K562 (cell line): ENCODE measurements at regions not wholly inside any gene's neighbourhood (a gene's known extent, or its start where the extent isn't known, plus 50 kb on each side); places are given as distances from the start of the nearest gene placed in this dataset.

Source experiments
- ARID1B ChIP-seq: fragments of 450-650 bp; IDR thresholded peaks from 2 replicates; pipeline ENCODE4 v1.6.1; 2016; ENCODE audit warnings: antibody characterized with exemption, mild to moderate bottlenecking, inconsistent platforms
- CBX5 ChIP-seq: IDR thresholded peaks from 2 replicates; pipeline ENCODE4 v1.6.1; 2014; ENCODE audit warnings: low read depth, borderline replicate concordance
- DACH1 ChIP-seq: fragments of 450-650 bp; IDR thresholded peaks from 2 replicates; pipeline ENCODE4 v1.6.1; 2018; ENCODE audit not compliant: partially characterized antibody
- EZH2 ChIP-seq: IDR thresholded peaks from 2 replicates; pipeline ENCODE4 v1.6.1; 2012; ENCODE audit warnings: low read depth, mild to moderate bottlenecking, inconsistent platforms, low read length, borderline replicate concordance
- MTA1 ChIP-seq: fragments of 450-650 bp; IDR thresholded peaks from 2 replicates; pipeline ENCODE4 v1.6.1; 2017; ENCODE audit warnings: borderline replicate concordance
- MTA3 ChIP-seq: fragments of 450-650 bp; formaldehyde crosslinking; IDR thresholded peaks from 2 replicates; pipeline ENCODE4 v1.6.1; 2017; ENCODE audit warnings: mild to moderate bottlenecking, borderline replicate concordance
- NRF1 ChIP-seq, 2 experiments: fragments of 450-650 bp; IDR thresholded peaks in 1 of 2; conservative IDR thresholded peaks in 1 of 2; 2 replicates each; pipeline ENCODE4 v1.6.1; 2014; ENCODE audit warnings: mild to moderate bottlenecking in 2 of 2
- ZNF239 ChIP-seq: fragments of 250-450 bp; sonication (Bioruptor Pico); IDR thresholded peaks from 2 replicates; pipeline ENCODE4 v1.4.0; 2020; ENCODE audit warnings: mild to moderate bottlenecking
- ZNF324 ChIP-seq: fragments of 250-450 bp; sonication (Bioruptor Pico); IDR thresholded peaks from 2 replicates; pipeline ENCODE4 v1.4.0; 2020; ENCODE audit warnings: mild to moderate bottlenecking
- TF ChIP-seq, protein P1 (sequence below), 3 experiments: IDR thresholded peaks in 2 of 3; conservative IDR thresholded peaks in 1 of 3; 2 replicates each; pipeline ENCODE4 v1.5.1; 2011 to 2012; ENCODE audit warnings: low read length in 3 of 3, mild to moderate bottlenecking in 3 of 3, control low read depth in 2 of 3, improper control_type of control experiment in 1 of 3, inconsistent platforms in 1 of 3, low read depth in 1 of 3, mixed read lengths in 1 of 3, moderate library complexity in 1 of 3; ENCODE audit not compliant: insufficient read depth in 2 of 3
- TF ChIP-seq, protein P2 (sequence below): sonication (generic); formaldehyde crosslinking; IDR thresholded peaks from 2 replicates; pipeline ENCODE4 v1.8.0; 2022; ENCODE audit warnings: mild to moderate bottlenecking, missing genetic modification reagents
- TF ChIP-seq, protein P3 (sequence below): IDR thresholded peaks from 2 replicates; pipeline ENCODE4 v1.6.1; 2012; ENCODE audit warnings: low read depth, low read length, improper control_type of control experiment, borderline replicate concordance
- TF ChIP-seq, protein P4 (sequence below), 2 experiments: fragments of 450-650 bp in 1 of 2; sonication (generic) in 1 of 2; formaldehyde crosslinking in 1 of 2; IDR thresholded peaks in 1 of 2; conservative IDR thresholded peaks in 1 of 2; 2 replicates each; pipeline versions ENCODE4 v1.6.1 to v1.8.1; 2016 to 2023; ENCODE audit warnings: mild to moderate bottlenecking in 2 of 2, moderate library complexity in 2 of 2, inconsistent platforms in 1 of 2, missing genetic modification reagents in 1 of 2
- TF ChIP-seq, protein P5 (sequence below): fragments of 250-450 bp; sonication (Bioruptor Pico); IDR thresholded peaks from 2 replicates; pipeline ENCODE4 v1.4.0; 2020

DNA sequence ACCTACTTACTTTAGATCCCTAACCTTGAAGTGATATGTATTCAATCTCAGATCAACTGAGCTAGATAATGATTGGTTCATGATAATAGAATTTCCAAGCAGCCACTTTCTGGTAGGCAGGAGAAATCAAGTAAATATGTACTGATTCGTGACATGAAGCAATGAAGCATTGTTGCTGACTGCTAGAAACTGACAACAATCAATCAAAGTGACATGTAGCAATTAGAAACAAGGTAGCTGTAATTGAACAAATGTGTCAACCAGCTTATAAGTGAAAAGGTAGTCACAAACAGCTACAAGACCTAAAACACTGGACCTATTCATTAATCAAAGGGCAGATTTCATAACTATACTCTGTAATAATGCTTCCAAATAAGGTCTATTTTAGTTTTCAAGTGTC is 62.4 kb downstream of the PABPC4L start:
- TF ChIP-seq ZNF324 (CRISPR knock-in tag) (no peak), ZNF239 (CRISPR knock-in tag) (no peak), EZH2 (no peak), DACH1 (no peak), CBX5 (no peak), MTA1 (no peak), NRF1 (conservative IDR thresholded peaks at IDR 0.05 in 1 of 2, IDR thresholded peaks at IDR 0.05 in 1 of 2) (no peak), MTA3 (no peak), ARID1B (no peak)
- TF ChIP-seq, protein P1, sequence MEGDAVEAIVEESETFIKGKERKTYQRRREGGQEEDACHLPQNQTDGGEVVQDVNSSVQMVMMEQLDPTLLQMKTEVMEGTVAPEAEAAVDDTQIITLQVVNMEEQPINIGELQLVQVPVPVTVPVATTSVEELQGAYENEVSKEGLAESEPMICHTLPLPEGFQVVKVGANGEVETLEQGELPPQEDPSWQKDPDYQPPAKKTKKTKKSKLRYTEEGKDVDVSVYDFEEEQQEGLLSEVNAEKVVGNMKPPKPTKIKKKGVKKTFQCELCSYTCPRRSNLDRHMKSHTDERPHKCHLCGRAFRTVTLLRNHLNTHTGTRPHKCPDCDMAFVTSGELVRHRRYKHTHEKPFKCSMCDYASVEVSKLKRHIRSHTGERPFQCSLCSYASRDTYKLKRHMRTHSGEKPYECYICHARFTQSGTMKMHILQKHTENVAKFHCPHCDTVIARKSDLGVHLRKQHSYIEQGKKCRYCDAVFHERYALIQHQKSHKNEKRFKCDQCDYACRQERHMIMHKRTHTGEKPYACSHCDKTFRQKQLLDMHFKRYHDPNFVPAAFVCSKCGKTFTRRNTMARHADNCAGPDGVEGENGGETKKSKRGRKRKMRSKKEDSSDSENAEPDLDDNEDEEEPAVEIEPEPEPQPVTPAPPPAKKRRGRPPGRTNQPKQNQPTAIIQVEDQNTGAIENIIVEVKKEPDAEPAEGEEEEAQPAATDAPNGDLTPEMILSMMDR (IDR thresholded peaks at IDR 0.05 in 2 of 3, conservative IDR thresholded peaks at IDR 0.05 in 1 of 3; ENCODE audit: insufficient read depth in 2 of 3, low read depth in 1 of 3, low read length in 3 of 3): no peak
- TF ChIP-seq, protein P2, sequence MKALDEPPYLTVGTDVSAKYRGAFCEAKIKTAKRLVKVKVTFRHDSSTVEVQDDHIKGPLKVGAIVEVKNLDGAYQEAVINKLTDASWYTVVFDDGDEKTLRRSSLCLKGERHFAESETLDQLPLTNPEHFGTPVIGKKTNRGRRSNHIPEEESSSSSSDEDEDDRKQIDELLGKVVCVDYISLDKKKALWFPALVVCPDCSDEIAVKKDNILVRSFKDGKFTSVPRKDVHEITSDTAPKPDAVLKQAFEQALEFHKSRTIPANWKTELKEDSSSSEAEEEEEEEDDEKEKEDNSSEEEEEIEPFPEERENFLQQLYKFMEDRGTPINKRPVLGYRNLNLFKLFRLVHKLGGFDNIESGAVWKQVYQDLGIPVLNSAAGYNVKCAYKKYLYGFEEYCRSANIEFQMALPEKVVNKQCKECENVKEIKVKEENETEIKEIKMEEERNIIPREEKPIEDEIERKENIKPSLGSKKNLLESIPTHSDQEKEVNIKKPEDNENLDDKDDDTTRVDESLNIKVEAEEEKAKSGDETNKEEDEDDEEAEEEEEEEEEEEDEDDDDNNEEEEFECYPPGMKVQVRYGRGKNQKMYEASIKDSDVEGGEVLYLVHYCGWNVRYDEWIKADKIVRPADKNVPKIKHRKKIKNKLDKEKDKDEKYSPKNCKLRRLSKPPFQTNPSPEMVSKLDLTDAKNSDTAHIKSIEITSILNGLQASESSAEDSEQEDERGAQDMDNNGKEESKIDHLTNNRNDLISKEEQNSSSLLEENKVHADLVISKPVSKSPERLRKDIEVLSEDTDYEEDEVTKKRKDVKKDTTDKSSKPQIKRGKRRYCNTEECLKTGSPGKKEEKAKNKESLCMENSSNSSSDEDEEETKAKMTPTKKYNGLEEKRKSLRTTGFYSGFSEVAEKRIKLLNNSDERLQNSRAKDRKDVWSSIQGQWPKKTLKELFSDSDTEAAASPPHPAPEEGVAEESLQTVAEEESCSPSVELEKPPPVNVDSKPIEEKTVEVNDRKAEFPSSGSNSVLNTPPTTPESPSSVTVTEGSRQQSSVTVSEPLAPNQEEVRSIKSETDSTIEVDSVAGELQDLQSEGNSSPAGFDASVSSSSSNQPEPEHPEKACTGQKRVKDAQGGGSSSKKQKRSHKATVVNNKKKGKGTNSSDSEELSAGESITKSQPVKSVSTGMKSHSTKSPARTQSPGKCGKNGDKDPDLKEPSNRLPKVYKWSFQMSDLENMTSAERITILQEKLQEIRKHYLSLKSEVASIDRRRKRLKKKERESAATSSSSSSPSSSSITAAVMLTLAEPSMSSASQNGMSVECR (CRISPR knock-in tag): no peak
- TF ChIP-seq, protein P3, sequence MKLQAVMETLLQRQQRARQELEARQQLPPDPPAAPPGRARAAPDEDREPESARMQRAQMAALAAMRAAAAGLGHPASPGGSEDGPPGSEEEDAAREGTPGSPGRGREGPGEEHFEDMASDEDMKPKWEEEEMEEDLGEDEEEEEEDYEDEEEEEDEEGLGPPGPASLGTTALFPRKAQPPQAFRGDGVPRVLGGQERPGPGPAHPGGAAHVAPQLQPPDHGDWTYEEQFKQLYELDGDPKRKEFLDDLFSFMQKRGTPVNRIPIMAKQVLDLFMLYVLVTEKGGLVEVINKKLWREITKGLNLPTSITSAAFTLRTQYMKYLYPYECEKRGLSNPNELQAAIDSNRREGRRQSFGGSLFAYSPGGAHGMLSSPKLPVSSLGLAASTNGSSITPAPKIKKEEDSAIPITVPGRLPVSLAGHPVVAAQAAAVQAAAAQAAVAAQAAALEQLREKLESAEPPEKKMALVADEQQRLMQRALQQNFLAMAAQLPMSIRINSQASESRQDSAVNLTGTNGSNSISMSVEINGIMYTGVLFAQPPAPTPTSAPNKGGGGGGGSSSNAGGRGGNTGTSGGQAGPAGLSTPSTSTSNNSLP: no peak
- TF ChIP-seq, protein P4, sequence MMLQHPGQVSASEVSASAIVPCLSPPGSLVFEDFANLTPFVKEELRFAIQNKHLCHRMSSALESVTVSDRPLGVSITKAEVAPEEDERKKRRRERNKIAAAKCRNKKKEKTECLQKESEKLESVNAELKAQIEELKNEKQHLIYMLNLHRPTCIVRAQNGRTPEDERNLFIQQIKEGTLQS (IDR thresholded peaks at IDR 0.05): no peak
- TF ChIP-seq, protein P4 (CRISPR knock-in tag; conservative IDR thresholded peaks at IDR 0.05): no peak
- TF ChIP-seq, protein P5, sequence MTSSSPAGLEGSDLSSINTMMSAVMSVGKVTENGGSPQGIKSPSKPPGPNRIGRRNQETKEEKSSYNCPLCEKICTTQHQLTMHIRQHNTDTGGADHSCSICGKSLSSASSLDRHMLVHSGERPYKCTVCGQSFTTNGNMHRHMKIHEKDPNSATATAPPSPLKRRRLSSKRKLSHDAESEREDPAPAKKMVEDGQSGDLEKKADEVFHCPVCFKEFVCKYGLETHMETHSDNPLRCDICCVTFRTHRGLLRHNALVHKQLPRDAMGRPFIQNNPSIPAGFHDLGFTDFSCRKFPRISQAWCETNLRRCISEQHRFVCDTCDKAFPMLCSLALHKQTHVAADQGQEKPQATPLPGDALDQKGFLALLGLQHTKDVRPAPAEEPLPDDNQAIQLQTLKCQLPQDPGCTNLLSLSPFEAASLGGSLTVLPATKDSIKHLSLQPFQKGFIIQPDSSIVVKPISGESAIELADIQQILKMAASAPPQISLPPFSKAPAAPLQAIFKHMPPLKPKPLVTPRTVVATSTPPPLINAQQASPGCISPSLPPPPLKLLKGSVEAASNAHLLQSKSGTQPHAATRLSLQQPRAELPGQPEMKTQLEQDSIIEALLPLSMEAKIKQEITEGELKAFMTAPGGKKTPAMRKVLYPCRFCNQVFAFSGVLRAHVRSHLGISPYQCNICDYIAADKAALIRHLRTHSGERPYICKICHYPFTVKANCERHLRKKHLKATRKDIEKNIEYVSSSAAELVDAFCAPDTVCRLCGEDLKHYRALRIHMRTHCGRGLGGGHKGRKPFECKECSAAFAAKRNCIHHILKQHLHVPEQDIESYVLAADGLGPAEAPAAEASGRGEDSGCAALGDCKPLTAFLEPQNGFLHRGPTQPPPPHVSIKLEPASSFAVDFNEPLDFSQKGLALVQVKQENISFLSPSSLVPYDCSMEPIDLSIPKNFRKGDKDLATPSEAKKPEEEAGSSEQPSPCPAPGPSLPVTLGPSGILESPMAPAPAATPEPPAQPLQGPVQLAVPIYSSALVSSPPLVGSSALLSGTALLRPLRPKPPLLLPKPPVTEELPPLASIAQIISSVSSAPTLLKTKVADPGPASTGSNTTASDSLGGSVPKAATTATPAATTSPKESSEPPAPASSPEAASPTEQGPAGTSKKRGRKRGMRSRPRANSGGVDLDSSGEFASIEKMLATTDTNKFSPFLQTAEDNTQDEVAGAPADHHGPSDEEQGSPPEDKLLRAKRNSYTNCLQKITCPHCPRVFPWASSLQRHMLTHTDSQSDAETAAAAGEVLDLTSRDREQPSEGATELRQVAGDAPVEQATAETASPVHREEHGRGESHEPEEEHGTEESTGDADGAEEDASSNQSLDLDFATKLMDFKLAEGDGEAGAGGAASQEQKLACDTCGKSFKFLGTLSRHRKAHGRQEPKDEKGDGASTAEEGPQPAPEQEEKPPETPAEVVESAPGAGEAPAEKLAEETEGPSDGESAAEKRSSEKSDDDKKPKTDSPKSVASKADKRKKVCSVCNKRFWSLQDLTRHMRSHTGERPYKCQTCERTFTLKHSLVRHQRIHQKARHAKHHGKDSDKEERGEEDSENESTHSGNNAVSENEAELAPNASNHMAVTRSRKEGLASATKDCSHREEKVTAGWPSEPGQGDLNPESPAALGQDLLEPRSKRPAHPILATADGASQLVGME (CRISPR knock-in tag): no peak
